ENCODE measurements at regions not wholly inside any gene's neighbourhood (a gene's known extent, or its start where the extent isn't known, plus 50 kb on each side); places are given as distances from the start of the nearest gene placed in this dataset.

- no peak for TF ChIP-seq SPI1 (IDR thresholded peaks at IDR 0.05; ENCODE audit: borderline replicate concordance, low read depth)
- TF ChIP-seq, protein P1, sequence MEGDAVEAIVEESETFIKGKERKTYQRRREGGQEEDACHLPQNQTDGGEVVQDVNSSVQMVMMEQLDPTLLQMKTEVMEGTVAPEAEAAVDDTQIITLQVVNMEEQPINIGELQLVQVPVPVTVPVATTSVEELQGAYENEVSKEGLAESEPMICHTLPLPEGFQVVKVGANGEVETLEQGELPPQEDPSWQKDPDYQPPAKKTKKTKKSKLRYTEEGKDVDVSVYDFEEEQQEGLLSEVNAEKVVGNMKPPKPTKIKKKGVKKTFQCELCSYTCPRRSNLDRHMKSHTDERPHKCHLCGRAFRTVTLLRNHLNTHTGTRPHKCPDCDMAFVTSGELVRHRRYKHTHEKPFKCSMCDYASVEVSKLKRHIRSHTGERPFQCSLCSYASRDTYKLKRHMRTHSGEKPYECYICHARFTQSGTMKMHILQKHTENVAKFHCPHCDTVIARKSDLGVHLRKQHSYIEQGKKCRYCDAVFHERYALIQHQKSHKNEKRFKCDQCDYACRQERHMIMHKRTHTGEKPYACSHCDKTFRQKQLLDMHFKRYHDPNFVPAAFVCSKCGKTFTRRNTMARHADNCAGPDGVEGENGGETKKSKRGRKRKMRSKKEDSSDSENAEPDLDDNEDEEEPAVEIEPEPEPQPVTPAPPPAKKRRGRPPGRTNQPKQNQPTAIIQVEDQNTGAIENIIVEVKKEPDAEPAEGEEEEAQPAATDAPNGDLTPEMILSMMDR (IDR thresholded peaks at IDR 0.05; ENCODE audit: insufficient read depth, low read length) = no peak
Measured at GRCh38 chr11:19394525-19395016, 153.8 kb upstream of the E2F8 start.

All from HL-60 (cell line).